ENCODE measurements at regions not wholly inside any gene's neighbourhood (a gene's known extent, or its start where the extent isn't known, plus 50 kb on each side); places are given as distances from the start of the nearest gene placed in this dataset.

DNA sequence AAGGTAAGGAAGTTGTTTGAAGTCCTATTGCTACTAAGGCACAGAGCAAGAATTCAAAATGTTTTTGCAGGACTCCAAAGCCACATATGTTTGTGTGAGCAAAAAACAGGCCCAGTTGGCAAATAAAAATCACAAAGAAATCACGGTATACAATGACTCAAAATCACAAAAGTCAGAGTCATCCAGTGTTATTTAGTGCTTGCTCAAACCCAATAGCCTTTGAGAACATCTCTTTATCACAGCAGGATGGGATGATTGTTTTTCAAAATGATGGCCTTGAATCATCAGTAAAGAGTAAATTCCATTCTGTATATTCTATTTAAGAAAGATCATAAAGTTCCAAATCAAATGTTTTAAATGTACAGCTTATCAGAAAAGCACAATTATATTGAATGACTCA, 693.9 kb downstream of the REEP3 start:
- Mint-ChIP-seq H3K4me1 (ENCODE audit: low read depth) (no peaks in the 10 kb centered on the region), H3K27ac (no peak overlapping the region), H3K27me3 (no peaks in the 10 kb centered on the region), H3K36me3 (ENCODE audit: low read depth) (no peaks in the 10 kb centered on the region), H3K9me3 (peaks cover 4% of the 10 kb centered on the region), H3K4me3 (no peak overlapping the region)
- intact Hi-C loops (cut with micrococcal nuclease): no loop called here

DNA sequence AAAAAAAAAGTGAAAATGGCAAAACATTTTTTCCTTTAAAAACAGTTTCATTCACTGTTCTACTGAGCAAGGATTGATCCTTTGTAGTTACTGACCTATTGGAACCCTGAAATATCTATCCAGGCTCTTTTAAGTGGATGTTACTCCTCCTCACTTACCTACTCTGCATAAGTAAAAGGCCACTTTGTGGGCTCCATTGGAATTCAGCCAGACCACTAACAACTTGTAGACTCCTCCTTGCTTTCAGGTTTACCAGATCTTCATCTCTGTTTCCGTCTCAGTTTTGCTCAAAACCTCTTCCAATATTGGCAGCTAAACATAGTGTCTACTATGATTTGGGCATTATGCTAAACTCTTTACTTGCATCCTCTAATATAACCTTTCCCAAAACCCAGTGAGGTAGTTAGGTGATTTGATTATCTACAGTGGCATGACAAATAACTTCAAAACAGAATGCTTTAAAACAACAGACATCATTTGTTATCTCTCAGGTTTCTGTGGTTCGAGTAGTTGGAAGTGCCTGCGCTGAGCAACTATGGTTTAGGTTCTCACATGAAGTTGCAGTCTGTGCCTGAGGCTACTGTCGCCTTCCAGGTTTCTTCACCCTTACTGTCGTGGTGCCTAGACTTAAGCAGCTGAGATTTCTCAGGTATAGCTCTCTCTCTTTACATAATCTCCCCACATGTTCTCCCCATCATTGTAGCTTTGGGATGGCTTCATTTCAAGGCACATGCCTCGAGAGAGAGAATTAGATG, 698.2 kb downstream of the REEP3 start:
- intact Hi-C loops (cut with micrococcal nuclease): no loop called here
- H3K36me3 Mint-ChIP-seq (ENCODE audit: low read depth): no peaks in the 10 kb centered on the region
- H3K27ac Mint-ChIP-seq: no peak overlapping the region
- H3K9me3 Mint-ChIP-seq: peaks cover 24% of the 10 kb centered on the region
- H3K4me3 Mint-ChIP-seq: no peak overlapping the region
- no peaks in the 10 kb centered on the region for H3K27me3 Mint-ChIP-seq
- no peaks in the 10 kb centered on the region for H3K4me1 Mint-ChIP-seq (ENCODE audit: low read depth)

DNA sequence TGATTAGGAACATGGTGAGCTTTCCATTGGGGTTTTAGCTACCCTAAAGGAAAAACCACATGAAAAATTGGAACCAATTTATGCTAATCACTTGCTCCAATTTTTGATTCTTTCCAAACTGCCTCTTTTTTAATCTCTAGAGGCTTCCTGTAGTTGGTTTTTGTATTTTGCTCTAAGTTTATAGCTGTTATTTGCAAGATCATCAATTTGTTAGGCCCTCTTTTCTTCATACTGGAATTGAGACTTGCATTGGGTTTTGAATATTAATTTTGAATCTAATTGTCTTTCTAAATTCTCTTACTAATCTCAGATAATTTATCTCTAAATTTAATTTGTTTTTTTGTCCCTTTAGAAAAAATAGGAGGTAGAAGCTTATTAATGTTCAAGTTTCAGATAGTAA, 713.3 kb downstream of the REEP3 start:
- no peaks in the 10 kb centered on the region for H3K4me1 Mint-ChIP-seq (ENCODE audit: low read depth)
- no peaks in the 10 kb centered on the region for H3K27me3 Mint-ChIP-seq
- H3K9me3 Mint-ChIP-seq: peaks cover 15% of the 10 kb centered on the region
- intact Hi-C loops (cut with micrococcal nuclease): no loop called here
- H3K4me3 Mint-ChIP-seq: no peak overlapping the region
- H3K27ac Mint-ChIP-seq: no peak overlapping the region
- no peaks in the 10 kb centered on the region for H3K36me3 Mint-ChIP-seq (ENCODE audit: low read depth)

DNA sequence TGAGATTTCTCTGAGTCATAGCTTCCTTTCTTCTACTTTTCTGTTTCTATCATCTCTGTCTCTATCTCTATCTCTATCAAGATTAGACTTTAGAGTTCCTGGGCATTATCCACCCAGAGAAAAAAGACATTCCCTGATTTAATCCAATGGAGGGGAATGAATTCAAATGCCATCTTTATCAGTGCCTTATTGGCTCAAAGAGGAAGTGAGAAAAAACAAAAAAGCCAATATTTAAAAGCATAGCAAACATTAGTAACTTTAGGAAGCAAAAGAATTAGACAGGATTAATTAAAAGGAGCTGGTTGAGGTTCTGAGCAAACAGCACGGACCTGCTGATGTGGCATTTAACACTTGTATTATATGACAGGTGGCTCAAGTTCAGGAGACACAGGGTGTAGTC, 736.5 kb downstream of the REEP3 start:
- intact Hi-C loops (cut with micrococcal nuclease): no loop called here
- no peaks in the 10 kb centered on the region for H3K27me3 Mint-ChIP-seq

DNA sequence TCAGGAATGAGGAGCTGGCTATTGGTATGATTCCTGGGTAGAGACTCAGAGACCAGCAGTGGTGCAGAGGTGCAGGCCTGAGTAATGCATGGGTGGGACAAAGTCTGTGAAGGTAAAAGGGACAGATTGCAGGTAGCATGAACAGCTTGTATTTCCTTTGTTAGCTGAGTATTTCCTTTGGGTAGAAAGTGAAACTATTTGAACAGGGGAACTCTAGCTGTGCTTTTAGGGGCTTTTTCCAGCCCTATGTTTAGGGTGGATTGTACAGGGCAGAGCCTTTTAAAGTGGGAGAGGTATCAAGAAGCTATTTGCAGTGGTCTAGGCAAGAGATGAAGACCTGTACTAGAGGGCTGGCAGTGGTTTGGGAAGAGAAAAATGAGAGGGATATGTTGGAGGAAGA, 739.9 kb downstream of the REEP3 start:
- Mint-ChIP-seq H3K27ac (no peak overlapping the region), H3K4me1 (ENCODE audit: low read depth) (no peaks in the 10 kb centered on the region), H3K36me3 (ENCODE audit: low read depth) (no peaks in the 10 kb centered on the region)

More for the DNA sequence above, 736.5 kb downstream of the REEP3 start:
- no peak overlapping the region for H3K4me3 Mint-ChIP-seq
- H3K36me3 Mint-ChIP-seq (ENCODE audit: low read depth): no peaks in the 10 kb centered on the region
- no peaks in the 10 kb centered on the region for H3K4me1 Mint-ChIP-seq (ENCODE audit: low read depth)
- no peak overlapping the region for H3K27ac Mint-ChIP-seq
- no peaks in the 10 kb centered on the region for H3K9me3 Mint-ChIP-seq

DNA sequence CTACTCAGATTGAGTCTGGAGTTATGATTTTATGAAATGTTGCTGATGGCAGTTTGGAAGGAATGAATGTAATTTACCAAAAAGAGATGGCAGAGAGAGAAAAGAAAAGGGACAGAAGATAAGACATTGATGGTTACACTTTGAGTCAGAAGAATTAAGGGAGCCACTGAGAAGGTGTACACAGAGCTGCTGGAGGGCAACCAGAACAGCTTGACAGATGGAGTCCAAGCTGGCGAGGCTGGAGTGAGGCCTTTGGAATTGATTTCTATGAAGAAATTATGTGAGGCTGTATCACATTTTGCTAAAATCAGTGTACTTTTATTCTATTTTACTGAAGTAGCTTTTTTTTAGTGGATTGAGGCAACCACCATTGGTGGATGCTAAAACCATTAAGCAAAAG, 740.5 kb downstream of the REEP3 start:
- H3K36me3 Mint-ChIP-seq (ENCODE audit: low read depth): no peaks in the 10 kb centered on the region
- H3K27ac Mint-ChIP-seq: no peak overlapping the region
- no peaks in the 10 kb centered on the region for H3K4me1 Mint-ChIP-seq (ENCODE audit: low read depth)
- no peaks in the 10 kb centered on the region for H3K27me3 Mint-ChIP-seq
- no peak overlapping the region for H3K4me3 Mint-ChIP-seq
- H3K9me3 Mint-ChIP-seq: no peaks in the 10 kb centered on the region
- intact Hi-C loops (cut with micrococcal nuclease): no loop called here

More for the DNA sequence above, 739.9 kb downstream of the REEP3 start:
- no peaks in the 10 kb centered on the region for H3K27me3 Mint-ChIP-seq
- no peak overlapping the region for H3K4me3 Mint-ChIP-seq
- intact Hi-C loops (cut with micrococcal nuclease): no loop called here
- H3K9me3 Mint-ChIP-seq: no peaks in the 10 kb centered on the region

DNA sequence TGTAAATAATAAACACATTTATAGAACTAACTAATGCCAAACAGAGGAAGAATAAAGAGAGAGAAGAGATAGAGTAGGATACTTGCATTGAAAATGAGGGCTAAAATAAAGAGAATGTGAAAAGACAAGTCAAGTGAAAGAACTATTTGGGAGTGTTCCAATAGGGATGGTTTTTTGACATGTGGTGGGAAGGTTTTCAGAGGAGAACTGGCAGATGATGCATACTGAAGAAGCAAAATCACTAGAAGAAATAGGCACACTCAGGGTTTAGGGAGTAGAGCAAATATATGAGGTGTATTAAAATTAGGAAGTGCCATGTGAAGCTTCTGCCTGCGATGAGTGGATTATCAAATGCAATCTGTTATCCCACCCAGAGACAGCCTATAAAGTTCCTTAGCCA, 744.8 kb downstream of the REEP3 start:
- Mint-ChIP-seq H3K27me3 (no peaks in the 10 kb centered on the region), H3K27ac (no peak overlapping the region), H3K4me1 (ENCODE audit: low read depth) (no peaks in the 10 kb centered on the region), H3K36me3 (ENCODE audit: low read depth) (no peaks in the 10 kb centered on the region), H3K9me3 (no peaks in the 10 kb centered on the region), H3K4me3 (no peak overlapping the region)
- intact Hi-C loops (cut with micrococcal nuclease): no loop called here

DNA sequence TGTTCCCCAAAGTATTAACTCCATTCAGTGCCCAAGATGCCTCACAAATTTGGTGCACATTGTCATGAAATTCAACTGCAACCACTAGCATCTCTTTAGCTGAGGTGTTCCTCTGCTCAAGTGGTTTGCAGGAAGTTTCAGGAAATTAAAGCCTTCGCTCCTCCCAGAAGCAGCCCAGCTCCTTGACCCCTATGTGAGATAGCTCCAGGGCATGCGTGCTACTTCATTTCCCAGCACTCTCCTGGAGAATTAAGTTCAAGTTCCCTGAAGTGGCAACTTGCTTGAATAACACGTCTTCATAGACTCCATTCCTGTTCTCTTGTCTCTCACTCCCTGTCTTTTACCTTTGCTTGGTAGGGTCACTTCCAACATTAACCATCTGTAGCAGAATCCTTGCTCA, 750.3 kb downstream of the REEP3 start:
- intact Hi-C loops (cut with micrococcal nuclease): no loop called here
- H3K4me3 Mint-ChIP-seq: no peak overlapping the region

DNA sequence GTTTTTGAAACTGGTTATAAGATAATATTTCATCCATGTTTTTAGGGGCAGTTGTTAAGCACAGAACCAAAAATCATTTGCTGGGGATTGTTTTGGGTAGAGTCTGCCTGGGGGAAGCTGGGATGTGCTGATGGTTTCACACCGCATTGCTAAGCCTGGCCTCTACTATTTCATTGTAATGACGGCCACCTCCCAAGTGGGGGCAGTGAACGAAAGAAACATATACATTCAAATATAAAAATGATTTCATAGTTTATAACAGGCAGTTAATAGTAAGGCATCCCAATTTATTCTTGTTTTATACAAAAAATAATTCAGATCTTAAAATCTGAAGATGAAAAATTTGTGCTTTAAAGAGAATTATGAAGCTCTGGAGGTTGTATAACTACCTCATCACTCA, 750.8 kb downstream of the REEP3 start:
- intact Hi-C loops (cut with micrococcal nuclease): no loop called here
- H3K27ac Mint-ChIP-seq: no peak overlapping the region
- H3K27me3 Mint-ChIP-seq: no peaks in the 10 kb centered on the region

More for the DNA sequence above, 750.3 kb downstream of the REEP3 start:
- H3K9me3 Mint-ChIP-seq: no peaks in the 10 kb centered on the region
- no peaks in the 10 kb centered on the region for H3K27me3 Mint-ChIP-seq
- H3K36me3 Mint-ChIP-seq (ENCODE audit: low read depth): no peaks in the 10 kb centered on the region
- no peak overlapping the region for H3K27ac Mint-ChIP-seq
- no peaks in the 10 kb centered on the region for H3K4me1 Mint-ChIP-seq (ENCODE audit: low read depth)

DNA sequence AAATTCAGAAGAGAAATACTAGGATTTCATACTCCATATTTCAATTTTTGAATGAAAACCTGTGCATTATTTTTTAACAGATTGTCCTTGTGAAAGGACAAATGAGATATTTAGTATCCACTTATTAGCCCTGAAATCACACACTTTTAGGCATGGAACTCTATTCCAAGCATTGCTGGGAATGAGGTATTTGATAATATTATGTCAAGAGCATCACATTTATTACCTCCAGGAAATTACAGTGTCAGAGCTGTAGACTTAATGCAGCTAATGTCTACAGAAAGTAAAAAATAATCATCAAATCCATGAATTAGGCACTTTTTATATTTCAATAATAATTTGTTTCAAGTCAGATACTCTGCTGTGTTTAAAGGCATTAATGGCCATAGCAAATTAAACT, 753.8 kb downstream of the REEP3 start:
- Mint-ChIP-seq H3K4me3 (no peak overlapping the region), H3K36me3 (ENCODE audit: low read depth) (no peaks in the 10 kb centered on the region), H3K4me1 (ENCODE audit: low read depth) (no peaks in the 10 kb centered on the region), H3K27ac (no peak overlapping the region), H3K27me3 (no peaks in the 10 kb centered on the region), H3K9me3 (no peaks in the 10 kb centered on the region)
- intact Hi-C loops (cut with micrococcal nuclease): no loop called here

More for the DNA sequence above, 750.8 kb downstream of the REEP3 start:
- no peaks in the 10 kb centered on the region for H3K36me3 Mint-ChIP-seq (ENCODE audit: low read depth)
- no peaks in the 10 kb centered on the region for H3K9me3 Mint-ChIP-seq
- H3K4me1 Mint-ChIP-seq (ENCODE audit: low read depth): no peaks in the 10 kb centered on the region
- H3K4me3 Mint-ChIP-seq: no peak overlapping the region

DNA sequence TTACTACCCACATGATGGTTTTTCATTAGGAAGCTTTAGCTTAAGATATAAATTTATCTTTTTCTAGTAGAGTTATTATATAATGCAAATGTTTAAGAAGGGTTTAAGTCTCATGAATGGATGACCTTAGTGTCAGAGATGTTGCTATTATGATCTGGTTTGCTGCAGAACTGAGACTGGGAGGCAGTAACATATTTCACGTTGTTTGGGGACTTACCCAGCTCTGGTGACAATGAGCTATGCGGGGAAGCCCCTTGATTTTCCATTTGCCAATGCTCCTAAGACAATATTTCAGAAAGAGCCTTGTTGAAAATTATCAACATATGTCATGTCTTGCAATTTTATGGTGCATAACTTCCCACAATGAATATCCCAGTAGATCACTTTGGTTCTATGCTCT, 754.6 kb downstream of the REEP3 start:
- no peaks in the 10 kb centered on the region for H3K36me3 Mint-ChIP-seq (ENCODE audit: low read depth)
- intact Hi-C loops (cut with micrococcal nuclease): no loop called here
- H3K27me3 Mint-ChIP-seq: no peaks in the 10 kb centered on the region
- H3K9me3 Mint-ChIP-seq: no peaks in the 10 kb centered on the region
- no peak overlapping the region for H3K4me3 Mint-ChIP-seq
- no peaks in the 10 kb centered on the region for H3K4me1 Mint-ChIP-seq (ENCODE audit: low read depth)
- no peak overlapping the region for H3K27ac Mint-ChIP-seq

DNA sequence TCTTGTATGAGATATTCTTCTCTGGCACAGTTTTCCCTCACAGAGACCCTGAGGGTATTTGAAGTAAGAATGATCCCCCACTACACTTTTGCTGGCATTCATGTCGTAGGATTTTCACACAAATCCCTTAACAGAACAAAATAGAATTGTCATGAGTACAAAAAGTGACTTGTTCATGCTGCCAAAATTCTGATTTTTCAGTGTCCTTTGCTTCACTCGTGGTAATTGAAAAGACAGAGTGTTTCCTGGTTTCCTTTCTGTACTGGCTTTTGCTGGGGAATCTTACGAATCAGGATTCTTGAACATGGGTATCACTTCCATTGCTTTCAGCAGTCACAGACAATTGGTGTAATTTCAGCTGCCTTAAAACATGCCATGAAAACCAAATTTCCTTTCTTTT, 756.3 kb downstream of the REEP3 start:
- Mint-ChIP-seq H3K27me3 (no peaks in the 10 kb centered on the region), H3K36me3 (ENCODE audit: low read depth) (no peaks in the 10 kb centered on the region), H3K27ac (no peak overlapping the region), H3K4me1 (ENCODE audit: low read depth) (no peaks in the 10 kb centered on the region), H3K4me3 (no peak overlapping the region), H3K9me3 (no peaks in the 10 kb centered on the region)
- intact Hi-C loops (cut with micrococcal nuclease): no loop called here

DNA sequence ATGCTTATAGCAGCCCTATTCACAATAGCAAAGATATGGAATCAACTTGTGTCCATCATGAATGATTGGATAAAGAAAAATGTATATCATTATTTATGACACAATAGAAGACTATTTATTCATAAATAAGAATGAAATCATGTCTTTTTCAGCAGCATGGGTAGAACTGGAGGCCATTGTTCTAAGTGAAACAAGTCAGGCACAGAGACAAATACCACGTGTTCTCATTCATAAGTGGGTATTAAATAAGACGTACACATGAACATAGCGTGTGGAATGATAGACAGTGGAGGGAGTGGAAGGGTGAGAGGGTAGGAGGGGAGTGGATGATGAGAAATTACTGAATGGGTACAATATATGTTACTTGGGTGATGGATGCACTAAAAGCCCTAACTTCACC, 762.4 kb downstream of the REEP3 start:
- Mint-ChIP-seq H3K4me1 (ENCODE audit: low read depth) (no peaks in the 10 kb centered on the region), H3K27me3 (no peaks in the 10 kb centered on the region), H3K4me3 (no peak overlapping the region), H3K36me3 (ENCODE audit: low read depth) (no peaks in the 10 kb centered on the region), H3K27ac (no peak overlapping the region), H3K9me3 (no peaks in the 10 kb centered on the region)
- intact Hi-C loops (cut with micrococcal nuclease): no loop called here

DNA sequence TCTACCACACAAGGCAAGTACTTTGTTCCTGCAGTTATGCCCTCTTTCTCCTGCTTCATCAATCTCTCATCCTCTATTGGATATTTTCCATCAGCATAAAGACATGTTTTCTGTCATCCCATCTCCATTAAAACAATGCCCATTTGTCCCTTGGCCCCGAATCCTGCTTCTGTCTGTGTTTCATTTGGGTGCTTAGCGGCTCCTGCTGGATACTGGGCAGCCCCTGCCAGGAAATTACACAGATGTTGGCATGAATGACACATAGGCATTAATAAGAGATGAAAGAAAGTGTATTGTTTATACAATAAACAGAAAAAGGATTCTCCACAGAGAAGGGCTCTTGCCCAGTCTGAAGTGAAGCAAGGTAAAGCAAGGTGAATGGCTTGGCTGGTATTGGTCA, 765.3 kb downstream of the REEP3 start:
- Mint-ChIP-seq H3K27ac (no peak overlapping the region), H3K9me3 (no peaks in the 10 kb centered on the region), H3K27me3 (no peaks in the 10 kb centered on the region), H3K4me1 (ENCODE audit: low read depth) (no peaks in the 10 kb centered on the region), H3K36me3 (ENCODE audit: low read depth) (no peaks in the 10 kb centered on the region), H3K4me3 (no peak overlapping the region)
- intact Hi-C loops (cut with micrococcal nuclease): no loop called here

DNA sequence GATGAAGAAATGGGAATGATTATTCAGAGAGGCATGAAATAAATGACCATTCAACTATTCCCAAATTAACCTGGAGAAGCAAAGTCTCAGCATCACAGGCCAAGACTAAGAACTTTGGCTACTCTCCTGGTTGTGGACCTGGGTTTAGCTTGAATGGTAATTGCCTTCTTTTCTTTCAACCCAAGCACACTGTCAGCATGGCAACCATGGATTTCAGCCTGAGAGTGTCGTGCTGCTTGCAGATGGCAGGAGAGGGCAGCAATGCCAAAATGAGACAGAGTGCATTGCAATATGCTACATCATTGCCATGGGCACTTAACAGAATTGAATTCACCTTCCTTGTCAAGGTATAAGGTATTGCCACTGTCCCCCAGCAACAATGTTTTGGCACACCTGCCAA, 767.2 kb downstream of the REEP3 start:
- Mint-ChIP-seq H3K4me3 (no peak overlapping the region), H3K9me3 (no peaks in the 10 kb centered on the region), H3K27ac (no peak overlapping the region), H3K4me1 (ENCODE audit: low read depth) (no peaks in the 10 kb centered on the region), H3K36me3 (ENCODE audit: low read depth) (no peaks in the 10 kb centered on the region), H3K27me3 (no peaks in the 10 kb centered on the region)
- intact Hi-C loops (cut with micrococcal nuclease): no loop called here
